ENCODE measurements at regions not wholly inside any gene's neighbourhood (a gene's known extent, or its start where the extent isn't known, plus 50 kb on each side); places are given as distances from the start of the nearest gene placed in this dataset.
"Not testable (repeated sequence)": the region's sequence is repeated elsewhere in the genome, so short reads cannot be mapped to it uniquely, and the experiment has no call there.

DNA sequence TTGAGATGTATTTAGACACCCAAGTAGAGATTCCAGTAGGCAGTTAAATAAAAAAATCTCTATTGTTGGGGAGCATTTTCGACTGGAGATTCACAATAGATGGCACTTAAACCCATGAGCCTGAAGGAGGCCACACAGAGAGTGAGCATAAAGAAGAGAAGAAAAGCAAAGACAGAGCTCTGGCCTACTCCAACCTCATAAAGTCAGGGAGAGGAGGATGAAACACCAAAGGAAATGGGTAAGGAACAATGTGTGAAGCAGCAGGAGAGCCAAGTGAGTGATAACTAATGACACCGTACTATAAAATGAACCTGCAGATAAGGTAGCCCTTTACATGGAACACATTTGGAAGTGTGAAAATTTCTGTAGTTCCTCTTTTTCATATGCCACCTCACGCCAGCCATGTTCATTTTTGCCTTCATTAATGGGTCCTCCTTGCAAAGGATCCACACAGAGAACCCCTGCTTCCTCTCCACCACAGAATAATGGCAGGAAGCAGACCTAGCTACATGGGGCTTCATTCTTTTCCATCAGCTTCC, 150.0 kb upstream of the SYT10 start:
- DNase-seq (ENCODE audit: low read depth in 2 of 2): no peak

DNA sequence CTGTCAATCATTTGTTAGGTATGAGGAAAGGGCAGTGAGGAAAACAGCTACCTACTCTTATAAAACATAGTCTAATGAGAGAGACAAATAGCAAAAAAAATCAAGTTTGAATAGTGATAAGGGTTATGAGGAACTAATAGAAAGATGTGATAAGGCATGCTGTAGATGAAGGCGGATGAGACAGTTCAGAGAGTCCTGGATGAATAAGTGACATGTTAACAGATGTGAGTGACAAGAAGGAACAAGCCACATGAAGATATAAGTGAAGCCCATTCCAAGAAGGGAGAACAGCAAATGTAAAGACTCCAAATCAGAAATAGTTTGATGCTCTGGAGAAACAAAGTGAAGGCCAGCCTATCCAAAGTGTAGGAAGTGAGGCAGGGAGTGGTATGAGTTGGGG, 154.1 kb upstream of the SYT10 start:
- DNase-seq (ENCODE audit: low read depth in 2 of 2): no peak

DNA sequence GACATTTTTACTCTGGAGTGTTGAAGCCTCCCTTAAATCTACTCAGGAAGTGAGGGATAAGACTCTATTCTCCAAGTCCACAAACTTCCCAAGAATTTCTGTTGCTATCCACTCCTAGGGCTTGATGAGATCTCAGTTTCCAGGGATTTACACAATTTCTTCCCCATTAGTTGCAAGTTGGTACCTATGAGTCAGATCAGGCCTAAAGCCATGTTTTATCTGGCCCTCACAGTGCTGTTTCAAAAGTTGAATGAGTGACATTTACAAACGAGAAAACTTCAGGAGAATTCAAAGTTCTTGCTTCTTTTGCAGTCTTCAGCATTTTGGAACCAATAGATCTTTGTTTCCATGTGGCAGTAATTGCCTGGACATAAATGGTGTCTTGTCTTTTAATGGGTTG, 156.4 kb upstream of the SYT10 start:
- DNase-seq (ENCODE audit: low read depth in 2 of 2): no peak

DNA sequence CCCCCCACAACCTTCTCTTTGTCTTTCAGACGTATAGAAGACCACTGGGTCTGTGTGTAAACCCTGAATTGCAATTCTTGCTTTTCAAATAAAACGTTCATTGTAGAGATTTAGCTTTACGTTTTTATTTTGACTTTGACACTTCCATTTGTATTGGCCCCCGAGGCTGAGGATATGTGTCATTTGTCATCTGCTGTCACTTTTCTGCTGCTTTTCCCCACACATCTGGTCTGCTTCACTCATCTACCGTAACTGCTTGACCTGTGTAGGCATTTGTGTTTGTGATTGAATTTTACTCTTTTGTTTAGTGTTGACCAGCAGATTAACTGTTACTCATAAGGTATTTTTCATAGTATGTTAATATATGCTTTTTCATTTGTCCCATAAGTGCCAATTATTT, 157.2 kb upstream of the SYT10 start:
- no peak for DNase-seq (ENCODE audit: low read depth in 2 of 2)

DNA sequence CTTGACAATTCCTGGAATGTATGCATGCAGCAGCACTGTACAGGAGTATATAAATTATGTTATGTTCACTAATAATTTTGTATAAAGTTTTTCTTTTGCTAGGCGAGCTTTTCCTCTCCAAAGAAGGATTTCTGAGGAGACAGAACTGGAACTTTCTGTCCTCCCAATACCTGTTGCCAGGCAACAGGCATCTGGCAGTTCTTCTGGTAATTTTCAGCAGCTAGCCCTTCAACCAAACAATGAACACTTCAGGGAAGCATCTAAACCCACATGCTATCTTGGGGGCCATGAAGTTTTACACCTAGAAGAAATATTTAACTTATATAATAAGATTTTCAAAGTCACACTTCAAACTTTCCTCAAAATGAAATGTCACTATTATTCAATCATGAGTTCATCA, 162.9 kb upstream of the SYT10 start:
- no peak for DNase-seq (ENCODE audit: low read depth in 2 of 2)

DNA sequence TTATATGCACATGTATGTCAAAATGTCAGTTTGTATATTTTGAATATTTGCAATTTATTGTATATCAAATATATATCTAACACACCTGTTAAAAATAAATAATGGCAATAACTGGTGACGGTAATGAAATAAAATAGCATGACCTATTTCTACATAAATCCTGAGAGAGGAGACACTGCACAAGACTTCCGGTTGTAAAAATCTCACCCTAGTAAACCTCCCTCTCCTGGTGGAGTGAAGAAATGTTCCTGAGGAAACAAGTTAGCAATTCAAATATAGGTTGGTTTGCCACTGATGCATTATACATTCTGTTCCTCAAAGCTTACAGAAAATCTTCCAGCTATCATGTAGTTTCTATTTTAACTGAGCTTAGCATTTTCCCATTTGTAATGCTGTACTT, 166.1 kb upstream of the SYT10 start:
- peak in 1 of 2 donors; percentile 2 for DNase-seq (ENCODE audit: low read depth in 2 of 2)

DNA sequence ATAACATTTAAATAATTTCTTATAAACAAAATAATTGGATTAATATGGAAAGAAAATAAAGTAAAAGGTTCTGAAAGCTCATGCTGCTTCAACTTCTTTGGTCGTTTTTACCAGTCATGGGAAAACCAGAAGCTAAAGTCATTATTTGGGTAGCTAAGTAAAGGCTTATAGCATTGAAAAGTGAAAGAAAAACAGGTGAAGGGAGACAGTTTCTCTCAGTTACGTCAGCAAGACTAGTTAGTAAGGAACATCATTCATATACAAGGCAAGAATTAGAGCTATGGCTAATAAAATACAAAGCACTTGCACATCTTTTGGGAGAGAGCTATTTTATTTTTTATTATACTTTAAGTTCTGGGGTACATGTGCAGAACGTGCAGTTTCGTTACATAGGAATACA, 170.3 kb upstream of the SYT10 start:
- no peak for DNase-seq (ENCODE audit: low read depth in 2 of 2)

DNA sequence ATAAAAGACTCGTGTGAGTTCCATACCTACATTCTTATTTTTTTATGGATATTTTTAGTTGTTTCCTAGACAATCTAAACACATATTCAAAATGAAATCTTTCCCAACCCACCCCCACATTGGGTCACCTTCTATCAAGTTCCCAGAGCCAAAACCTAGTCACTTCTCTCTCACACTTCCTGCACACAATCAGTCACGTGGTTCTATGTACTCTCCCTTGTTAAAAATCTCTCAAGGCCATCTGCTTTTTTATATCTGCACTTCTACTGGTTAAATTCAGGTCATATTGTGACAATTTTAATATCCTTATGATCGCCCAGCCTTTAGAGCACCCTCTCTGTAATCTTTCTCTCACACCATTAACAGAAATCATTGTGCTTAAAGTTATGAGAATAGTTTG, 175.0 kb upstream of the SYT10 start:
- no peak for DNase-seq (ENCODE audit: low read depth in 2 of 2)

DNA sequence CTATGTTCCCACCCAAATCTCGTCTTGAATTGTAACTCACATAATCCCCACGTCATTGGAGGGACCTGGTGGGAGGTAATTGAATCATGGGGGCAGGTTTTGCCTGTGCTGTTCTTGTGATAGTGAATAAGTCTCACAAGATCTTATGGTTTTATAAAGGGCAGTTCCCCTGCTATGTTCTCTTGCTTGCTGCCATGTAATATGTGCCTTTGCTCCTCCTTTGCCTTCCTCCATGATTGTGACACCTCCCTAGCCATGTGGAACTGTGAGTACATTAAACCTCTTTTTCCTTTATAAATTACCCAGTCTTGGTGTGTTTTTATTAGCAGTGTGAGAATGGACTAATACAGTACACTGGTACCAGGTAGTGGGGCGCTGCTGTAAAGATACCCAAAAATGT, 177.6 kb upstream of the SYT10 start:
- DNase-seq (ENCODE audit: low read depth in 2 of 2): no peak

DNA sequence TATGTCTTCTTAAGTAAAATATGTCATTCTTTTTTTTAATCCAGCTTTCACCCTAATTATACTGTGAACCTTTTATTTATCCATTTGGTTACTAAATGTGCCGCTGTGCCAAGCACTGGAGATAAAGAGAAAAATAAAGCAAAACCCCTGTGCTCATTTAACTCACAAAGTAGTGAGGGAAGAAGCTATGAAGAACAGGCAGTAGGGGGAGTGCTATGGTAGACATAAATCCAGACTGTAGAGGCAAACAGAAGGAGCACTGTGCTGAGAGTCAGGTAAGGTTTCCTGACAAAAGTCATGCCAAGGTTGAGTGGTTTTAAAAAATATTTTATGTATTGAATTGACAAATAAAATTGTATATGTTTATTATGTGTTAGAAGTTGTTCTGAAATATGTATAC, 188.5 kb upstream of the SYT10 start:
- DNase-seq (ENCODE audit: low read depth in 2 of 2): no peak

DNA sequence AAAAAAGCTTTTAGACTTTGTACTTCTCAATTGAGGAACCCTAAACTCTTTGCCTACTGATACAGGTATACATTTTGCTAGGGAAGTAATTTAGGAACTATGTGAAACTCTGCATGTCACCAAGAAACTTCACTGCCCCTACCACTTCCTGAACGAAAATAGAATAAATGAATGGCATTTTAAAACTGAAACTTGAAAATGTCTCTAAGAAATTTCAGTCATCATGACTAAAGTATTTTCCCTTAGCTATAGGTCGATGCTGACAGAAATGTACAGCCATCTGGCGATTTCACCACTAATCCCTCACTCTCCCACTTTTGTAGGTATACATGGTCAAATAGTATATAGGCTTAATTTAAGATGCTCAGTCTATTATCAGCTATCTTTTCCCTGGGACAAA, 194.9 kb upstream of the SYT10 start:
- DNase-seq (ENCODE audit: low read depth in 2 of 2): no peak

DNA sequence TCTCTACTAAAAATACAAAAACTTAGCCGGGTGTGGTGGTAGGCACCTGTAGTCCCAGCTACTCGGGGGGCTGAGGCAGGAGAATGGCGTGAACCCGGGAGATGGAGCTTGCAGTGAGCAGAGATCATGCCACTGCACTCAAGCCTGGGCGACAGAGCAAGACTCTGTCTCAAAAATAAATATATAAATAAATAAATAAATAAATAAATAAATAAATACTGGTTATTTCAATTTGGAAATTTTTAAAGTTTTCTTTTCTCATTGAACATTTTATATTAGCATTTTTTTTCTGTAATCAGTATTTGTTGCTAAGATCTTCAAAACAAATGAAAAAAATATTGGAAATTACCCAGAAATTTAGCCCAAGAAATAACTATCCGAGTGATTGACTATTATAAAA, 197.3 kb upstream of the SYT10 start:
- DNase-seq (ENCODE audit: low read depth in 2 of 2): not testable (repeated sequence)

DNA sequence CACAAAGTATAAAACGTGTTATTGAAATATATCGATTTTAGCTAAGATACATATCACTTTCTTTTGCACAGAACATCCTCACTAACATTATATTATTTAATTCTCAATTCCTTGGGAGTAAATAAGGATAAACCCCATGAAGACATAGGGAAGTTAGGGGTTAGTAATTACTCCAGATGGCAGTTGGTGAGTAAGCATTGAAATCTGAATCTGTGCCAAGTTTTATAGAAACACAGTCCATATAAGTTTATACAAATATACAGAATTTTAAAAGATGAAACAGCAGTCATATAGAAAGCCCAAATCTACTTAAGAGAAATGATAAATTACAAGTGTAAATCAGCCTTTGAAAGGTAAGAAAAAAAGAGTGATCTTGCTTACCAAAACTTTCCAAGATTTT, 200.4 kb upstream of the SYT10 start:
- no peak for DNase-seq (ENCODE audit: low read depth in 2 of 2)

DNA sequence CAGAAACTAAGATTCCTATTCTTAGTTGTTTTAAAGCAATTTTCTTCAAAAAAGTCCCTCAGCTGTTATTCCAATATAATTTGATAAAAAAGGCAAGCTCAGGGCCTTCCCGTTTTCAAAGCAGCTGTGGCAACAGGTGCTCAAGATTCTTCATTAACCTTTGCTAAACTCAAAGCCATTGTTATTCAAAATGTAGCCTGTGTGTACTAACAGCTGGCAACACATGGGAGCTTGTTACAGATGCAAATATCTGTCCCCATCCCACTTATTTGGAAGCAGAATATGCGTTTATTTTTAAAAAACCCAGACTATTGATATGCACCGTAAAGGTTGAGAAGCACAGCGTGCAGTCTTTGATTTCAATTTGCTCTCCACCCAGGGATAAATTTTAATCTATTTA, 210.4 kb upstream of the SYT10 start:
- DNase-seq (ENCODE audit: low read depth in 2 of 2): no peak

DNA sequence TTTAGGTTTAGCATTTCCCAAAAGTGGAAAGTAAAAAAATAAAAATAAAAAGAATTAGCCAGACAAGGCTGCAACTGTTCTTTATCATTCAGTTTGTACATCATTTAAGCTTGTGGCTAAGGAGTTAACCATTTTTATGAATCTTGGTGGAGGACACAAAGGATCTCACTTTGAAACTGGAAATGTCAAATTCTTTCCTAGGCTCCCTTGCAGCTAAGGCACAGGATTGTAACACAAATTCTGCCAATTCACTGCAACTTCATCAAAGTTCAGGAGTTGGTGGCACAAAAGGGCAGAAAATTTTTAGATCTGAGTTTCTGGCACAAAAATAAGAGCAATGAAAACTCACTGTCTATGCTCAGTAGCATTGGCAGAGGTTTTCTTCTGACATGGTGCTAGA, 211.2 kb upstream of the SYT10 start:
- DNase-seq (ENCODE audit: low read depth in 2 of 2): no peak

DNA sequence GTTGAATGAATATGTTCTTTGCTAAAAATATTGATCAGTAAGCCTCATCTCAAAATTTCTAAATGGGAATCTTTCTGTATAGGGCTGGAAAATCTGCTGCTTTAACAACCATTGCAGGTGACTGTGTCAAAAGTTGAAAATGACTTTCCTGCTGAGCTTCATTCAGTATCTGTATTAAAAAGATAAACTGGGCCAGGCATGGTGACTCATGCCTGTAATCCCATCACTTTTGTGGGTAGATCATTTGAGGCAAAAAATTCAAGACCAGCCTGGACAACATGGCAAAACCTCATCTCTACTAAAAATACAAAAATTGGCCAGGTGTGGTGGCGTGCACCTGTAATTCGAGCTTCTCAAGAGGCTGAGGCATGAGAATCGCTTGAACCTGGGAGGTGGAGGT, 213.7 kb upstream of the SYT10 start:
- no peak for DNase-seq (ENCODE audit: low read depth in 2 of 2)

DNA sequence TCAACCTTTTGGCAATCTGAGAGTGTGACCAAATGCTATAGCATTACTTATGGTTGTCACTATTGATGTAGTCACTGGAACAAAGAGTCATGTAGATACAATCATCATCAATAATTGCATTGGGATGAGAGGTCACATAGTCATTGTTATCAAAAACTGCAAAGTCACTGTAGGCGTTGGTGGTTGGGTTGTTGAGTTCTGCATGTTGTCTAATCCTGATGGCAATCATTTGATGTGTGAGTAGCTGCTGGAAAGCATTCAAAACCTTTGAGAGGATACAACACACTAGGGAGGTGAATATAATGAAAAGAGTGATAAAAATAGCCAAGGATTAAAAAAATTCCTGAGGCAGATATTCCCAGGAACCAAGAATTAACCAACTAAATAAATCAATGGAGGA, 214.7 kb upstream of the SYT10 start:
- no peak for DNase-seq (ENCODE audit: low read depth in 2 of 2)

DNA sequence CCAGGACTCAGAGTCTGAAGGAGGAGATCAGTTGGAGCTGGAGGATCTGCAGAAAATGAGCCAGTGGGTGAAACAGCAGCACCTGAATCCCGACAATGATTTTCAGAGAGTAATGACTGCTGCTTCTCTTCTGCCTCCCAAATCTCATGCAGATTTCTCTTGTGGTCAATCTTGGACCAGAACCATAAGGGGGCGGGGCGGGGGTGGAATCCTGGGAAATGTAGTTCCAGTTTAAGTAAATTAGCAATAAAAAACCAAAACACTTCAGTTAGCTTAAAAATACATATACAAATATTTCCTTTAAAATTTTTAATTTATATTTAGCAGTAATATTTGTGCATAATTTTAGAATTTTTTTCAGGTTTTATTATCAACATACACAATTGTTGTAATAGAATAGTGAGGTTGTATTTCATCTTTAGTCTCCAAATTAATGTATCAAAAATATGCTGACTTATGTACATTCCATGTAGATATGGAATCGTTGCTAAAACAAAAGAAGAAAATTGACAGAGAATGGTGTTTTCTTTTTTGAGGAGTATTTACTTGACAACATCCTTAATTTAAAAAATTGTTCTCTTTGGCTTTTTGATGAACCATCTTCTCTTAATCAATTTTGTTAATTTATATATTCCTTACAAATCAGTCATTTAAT, 223.5 kb upstream of the SYT10 start:
- no peak for DNase-seq (ENCODE audit: low read depth in 2 of 2)

DNA sequence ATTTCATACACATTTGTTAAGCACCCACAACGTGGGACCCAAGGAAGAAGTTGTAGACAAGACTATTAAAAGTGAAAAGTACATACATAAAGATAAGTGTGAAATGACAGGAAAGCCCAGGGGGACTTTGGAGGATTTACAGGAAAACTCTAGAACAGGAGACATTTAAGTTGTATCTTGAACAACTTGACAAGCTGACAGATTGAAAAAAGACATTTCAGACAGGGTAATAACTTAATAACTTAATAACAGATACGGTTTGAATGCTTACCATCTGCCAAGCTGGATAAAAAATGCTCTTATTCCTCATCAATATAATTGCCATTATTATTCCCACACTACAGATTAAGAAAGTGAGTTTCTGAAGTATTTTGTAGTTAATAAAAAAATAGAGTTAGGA, 229.7 kb upstream of the SYT10 start:
- no peak for DNase-seq (ENCODE audit: low read depth in 2 of 2)

DNA sequence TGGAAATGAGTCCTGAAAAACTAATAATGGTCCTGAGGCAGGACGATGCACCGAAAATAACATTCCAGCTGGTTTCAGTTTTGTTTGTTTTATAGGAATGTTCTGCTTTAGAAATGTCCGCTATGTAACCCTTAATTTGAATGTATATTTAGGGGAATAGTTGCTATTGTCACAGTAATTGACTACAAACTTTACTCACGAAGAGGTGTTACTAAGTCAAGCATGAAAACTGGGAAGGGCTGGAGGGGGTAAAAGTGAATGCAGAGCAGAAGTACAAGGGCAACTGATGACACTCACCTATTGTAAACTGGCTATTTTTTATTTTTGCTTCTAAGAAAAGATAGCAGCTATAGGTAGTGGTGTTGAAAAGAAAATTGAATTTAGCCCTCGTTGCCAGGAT, 230.7 kb upstream of the SYT10 start:
- no peak for DNase-seq (ENCODE audit: low read depth in 2 of 2)

DNA sequence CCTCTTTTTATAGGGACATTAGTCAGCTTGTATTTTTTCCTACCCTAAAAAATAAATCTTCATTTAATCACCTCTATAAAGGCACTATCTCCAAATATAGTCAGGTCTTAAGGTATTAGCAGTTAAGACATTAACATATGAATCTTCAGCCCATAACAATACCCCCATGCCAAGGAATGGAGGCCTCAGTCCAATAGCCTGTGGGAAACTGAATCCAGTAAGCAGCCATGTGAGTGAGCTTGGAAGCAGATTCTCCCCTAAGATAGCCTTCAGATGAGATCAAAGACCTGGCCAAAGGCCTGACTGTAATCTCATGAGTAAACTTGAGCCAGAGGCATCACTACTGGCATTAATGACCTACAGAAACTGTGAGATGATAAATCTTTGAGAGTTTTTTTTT, 232.1 kb upstream of the SYT10 start:
- DNase-seq (ENCODE audit: low read depth in 2 of 2): no peak

DNA sequence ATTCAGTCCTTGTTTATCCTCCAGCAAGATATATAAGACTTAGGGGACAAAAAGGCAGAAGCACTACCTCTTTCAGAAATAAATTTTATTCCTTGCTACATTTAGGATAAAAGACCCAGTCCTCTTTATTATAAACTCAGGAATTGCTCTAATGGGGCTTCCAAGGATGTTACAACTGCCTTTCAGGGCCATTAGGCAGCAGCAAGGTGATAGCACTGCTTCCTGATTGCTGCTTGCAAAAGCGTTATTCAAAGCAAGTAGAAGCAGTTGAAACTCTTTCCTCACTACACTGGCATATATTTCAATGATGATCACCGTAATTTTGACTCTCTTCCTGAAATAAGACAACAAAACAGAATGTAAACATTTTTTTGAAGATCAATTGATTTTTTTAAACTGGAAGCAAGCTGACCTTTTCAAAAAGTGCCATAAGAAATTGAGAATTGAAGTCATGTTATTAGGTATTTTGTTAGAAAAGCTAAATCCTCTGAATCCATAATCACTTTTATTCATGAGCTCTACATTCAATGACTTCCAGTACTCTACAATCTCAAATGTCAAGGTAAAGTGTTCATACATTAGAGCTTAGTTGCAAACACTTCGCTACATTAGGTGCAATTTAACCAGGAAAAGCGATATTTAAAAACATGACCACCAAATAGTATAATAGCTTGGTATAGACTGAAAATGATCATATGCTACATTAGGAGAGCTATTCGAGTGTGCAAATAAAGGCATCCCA, 233.4 kb upstream of the SYT10 start:
- DNase-seq (ENCODE audit: low read depth in 2 of 2): no peak

DNA sequence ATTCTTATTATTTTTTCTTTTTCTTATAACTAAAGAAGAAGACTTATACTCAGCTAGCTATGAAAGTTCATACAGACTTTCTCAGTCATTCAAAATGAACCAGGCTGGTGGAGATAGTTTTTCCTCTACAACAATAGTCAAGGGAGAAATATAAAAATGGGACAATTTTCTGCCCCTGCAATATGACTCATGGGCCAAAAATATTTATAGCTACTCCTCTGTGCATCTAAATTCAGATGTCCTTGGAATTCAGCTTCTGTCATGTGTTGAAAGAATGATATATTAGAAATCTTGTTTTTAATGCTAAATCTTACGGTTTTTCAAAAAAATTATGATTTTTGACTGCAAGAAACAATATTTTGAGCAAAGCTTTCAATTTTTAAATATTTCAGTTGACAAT, 237.2 kb upstream of the SYT10 start:
- no peak for DNase-seq (ENCODE audit: low read depth in 2 of 2)

Measured in lung microvascular endothelial cell (primary cell).